ENCODE measurements at regions not wholly inside any gene's neighbourhood (a gene's known extent, or its start where the extent isn't known, plus 50 kb on each side); places are given as distances from the start of the nearest gene placed in this dataset.

- peaks cover under 1 to 7% (median 2%) of the 10 kb centered on the region in 3 donors for H3K4me1 ChIP-seq (ENCODE audit: control insufficient read depth in 3 of 3, insufficient read depth in 3 of 3, low read length in 3 of 3)
- H3K27ac ChIP-seq (ENCODE audit: low read depth, low read length) = no peak overlapping the region
- no peak overlapping the region for H3K9ac ChIP-seq (ENCODE audit: low read depth in 1 of 3, low read length in 3 of 3)
- H3K4me3 ChIP-seq (ENCODE audit: low read length in 3 of 3) = no peak overlapping the region
- no peaks in the 10 kb centered on the region for H3K27me3 ChIP-seq (ENCODE audit: control insufficient read depth in 3 of 3, insufficient read depth in 3 of 3, low read length in 3 of 3)
- H3K9me3 ChIP-seq (ENCODE audit: control insufficient read depth in 3 of 3, low read length in 3 of 3) = no peaks in the 10 kb centered on the region
- H3K36me3 ChIP-seq (ENCODE audit: control insufficient read depth in 3 of 3, insufficient read depth in 3 of 3, low read length in 3 of 3) = no peaks in the 10 kb centered on the region
Measured at GRCh38 chr3:56880720-56881575, 79.2 kb upstream of the ARHGEF3 start.

GRCh38 chr3:56879436-56880215, 77.9 kb upstream of the ARHGEF3 start:
- no peaks in the 10 kb centered on the region for H3K27me3 ChIP-seq (ENCODE audit: control insufficient read depth in 3 of 3, insufficient read depth in 3 of 3, low read length in 3 of 3)
- peaks cover 0 to 2% (median 0%) of the 10 kb centered on the region in 3 donors for H3K4me1 ChIP-seq (ENCODE audit: control insufficient read depth in 3 of 3, insufficient read depth in 3 of 3, low read length in 3 of 3)
- H3K27ac ChIP-seq (ENCODE audit: low read depth, low read length) = no peak overlapping the region
- H3K9ac ChIP-seq (ENCODE audit: low read depth in 1 of 3, low read length in 3 of 3) = no peak overlapping the region
- H3K9me3 ChIP-seq (ENCODE audit: control insufficient read depth in 3 of 3, low read length in 3 of 3) = no peaks in the 10 kb centered on the region
- no peak overlapping the region for H3K4me3 ChIP-seq (ENCODE audit: low read length in 3 of 3)
- H3K36me3 ChIP-seq (ENCODE audit: control insufficient read depth in 3 of 3, insufficient read depth in 3 of 3, low read length in 3 of 3) = no peaks in the 10 kb centered on the region

GRCh38 chr3:56878074-56878473, 76.3 kb upstream of the ARHGEF3 start:
- H3K36me3 ChIP-seq (ENCODE audit: control insufficient read depth in 3 of 3, insufficient read depth in 3 of 3, low read length in 3 of 3) = no peaks in the 10 kb centered on the region
- H3K27ac ChIP-seq (ENCODE audit: low read depth, low read length) = no peak overlapping the region
- peaks cover 0 to 2% (median 0%) of the 10 kb centered on the region in 3 donors for H3K4me1 ChIP-seq (ENCODE audit: control insufficient read depth in 3 of 3, insufficient read depth in 3 of 3, low read length in 3 of 3)
- no peak overlapping the region for H3K4me3 ChIP-seq (ENCODE audit: low read length in 3 of 3)
- H3K9me3 ChIP-seq (ENCODE audit: control insufficient read depth in 3 of 3, low read length in 3 of 3) = no peaks in the 10 kb centered on the region
- H3K9ac ChIP-seq (ENCODE audit: low read depth in 1 of 3, low read length in 3 of 3) = no peak overlapping the region
- H3K27me3 ChIP-seq (ENCODE audit: control insufficient read depth in 3 of 3, insufficient read depth in 3 of 3, low read length in 3 of 3) = no peaks in the 10 kb centered on the region

DNA sequence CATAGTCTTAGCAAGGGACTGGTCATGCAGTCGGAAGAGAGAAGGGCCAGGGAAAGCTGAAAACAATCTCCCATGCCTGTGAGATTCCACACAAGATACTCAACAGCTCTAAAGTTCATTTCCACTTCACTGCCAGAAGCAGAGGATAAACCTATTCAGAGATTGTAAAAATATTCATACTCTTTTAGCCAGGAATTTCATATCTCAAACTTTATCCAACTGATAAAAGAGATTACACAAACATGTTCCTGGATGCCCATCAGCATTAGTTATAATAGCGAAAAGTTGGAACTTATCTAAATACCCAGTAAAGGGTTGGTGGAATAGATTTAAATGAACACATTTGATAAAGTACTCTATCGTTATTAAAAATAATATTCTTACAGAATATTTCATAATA, 75.2 kb upstream of the ARHGEF3 start:
- no peaks in the 10 kb centered on the region for H3K36me3 ChIP-seq (ENCODE audit: control insufficient read depth in 3 of 3, insufficient read depth in 3 of 3, low read length in 3 of 3)
- no peak overlapping the region for H3K4me3 ChIP-seq (ENCODE audit: low read length in 3 of 3)
- no peak overlapping the region for H3K9ac ChIP-seq (ENCODE audit: low read depth in 1 of 3, low read length in 3 of 3)
- H3K9me3 ChIP-seq (ENCODE audit: control insufficient read depth in 3 of 3, low read length in 3 of 3) = no peaks in the 10 kb centered on the region
- H3K27ac ChIP-seq (ENCODE audit: low read depth, low read length) = no peak overlapping the region
- H3K27me3 ChIP-seq (ENCODE audit: control insufficient read depth in 3 of 3, insufficient read depth in 3 of 3, low read length in 3 of 3) = no peaks in the 10 kb centered on the region
- peaks cover 0 to 2% (median 0%) of the 10 kb centered on the region in 3 donors for H3K4me1 ChIP-seq (ENCODE audit: control insufficient read depth in 3 of 3, insufficient read depth in 3 of 3, low read length in 3 of 3)

- H3K27me3 ChIP-seq (ENCODE audit: control insufficient read depth in 3 of 3, insufficient read depth in 3 of 3, low read length in 3 of 3) = no peaks in the 10 kb centered on the region
- no peak overlapping the region for H3K27ac ChIP-seq (ENCODE audit: low read depth, low read length)
- peaks cover 0 to 2% (median 0%) of the 10 kb centered on the region in 3 donors for H3K4me1 ChIP-seq (ENCODE audit: control insufficient read depth in 3 of 3, insufficient read depth in 3 of 3, low read length in 3 of 3)
- H3K9me3 ChIP-seq (ENCODE audit: control insufficient read depth in 3 of 3, low read length in 3 of 3) = no peaks in the 10 kb centered on the region
- no peaks in the 10 kb centered on the region for H3K36me3 ChIP-seq (ENCODE audit: control insufficient read depth in 3 of 3, insufficient read depth in 3 of 3, low read length in 3 of 3)
- H3K4me3 ChIP-seq (ENCODE audit: low read length in 3 of 3) = no peak overlapping the region
- H3K9ac ChIP-seq (ENCODE audit: low read depth in 1 of 3, low read length in 3 of 3) = no peak overlapping the region
Measured at GRCh38 chr3:56874269-56874668, 72.5 kb upstream of the ARHGEF3 start.

DNA sequence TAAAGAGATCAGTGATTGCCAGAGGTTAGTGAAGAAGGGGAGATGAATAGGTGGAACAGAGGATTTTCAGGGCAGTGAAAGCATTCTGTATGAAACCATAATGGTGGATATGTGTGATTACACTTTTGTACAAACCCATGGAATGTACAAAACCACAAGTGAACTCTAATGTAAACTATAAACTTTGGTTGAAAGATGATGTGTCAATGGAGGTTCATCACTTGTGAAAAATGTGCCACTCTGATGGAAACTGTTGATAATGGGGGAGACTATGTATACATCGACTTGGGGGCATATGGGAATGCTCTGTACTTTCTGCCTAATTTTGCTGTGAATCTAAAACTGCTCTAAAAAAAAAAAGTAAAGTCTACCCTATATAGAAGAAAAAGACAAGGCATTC, 68.7 kb upstream of the ARHGEF3 start:
- no peak overlapping the region for H3K27ac ChIP-seq (ENCODE audit: low read depth, low read length)
- H3K27me3 ChIP-seq (ENCODE audit: control insufficient read depth in 3 of 3, insufficient read depth in 3 of 3, low read length in 3 of 3) = no peaks in the 10 kb centered on the region
- no peaks in the 10 kb centered on the region for H3K9me3 ChIP-seq (ENCODE audit: control insufficient read depth in 3 of 3, low read length in 3 of 3)
- H3K4me3 ChIP-seq (ENCODE audit: low read length in 3 of 3) = no peak overlapping the region
- no peaks in the 10 kb centered on the region for H3K36me3 ChIP-seq (ENCODE audit: control insufficient read depth in 3 of 3, insufficient read depth in 3 of 3, low read length in 3 of 3)
- H3K4me1 ChIP-seq (ENCODE audit: control insufficient read depth in 3 of 3, insufficient read depth in 3 of 3, low read length in 3 of 3) = no peaks in the 10 kb centered on the region
- H3K9ac ChIP-seq (ENCODE audit: low read depth in 1 of 3, low read length in 3 of 3) = no peak overlapping the region

- Histone ChIP-seq H3K4me3 (ENCODE audit: low read length in 3 of 3) (no peak overlapping the region), H3K27me3 (ENCODE audit: control insufficient read depth in 3 of 3, insufficient read depth in 3 of 3, low read length in 3 of 3) (no peaks in the 10 kb centered on the region), H3K36me3 (ENCODE audit: control insufficient read depth in 3 of 3, insufficient read depth in 3 of 3, low read length in 3 of 3) (no peaks in the 10 kb centered on the region), H3K9me3 (ENCODE audit: control insufficient read depth in 3 of 3, low read length in 3 of 3) (no peaks in the 10 kb centered on the region), H3K4me1 (ENCODE audit: control insufficient read depth in 3 of 3, insufficient read depth in 3 of 3, low read length in 3 of 3) (no peaks in the 10 kb centered on the region), H3K27ac (ENCODE audit: low read depth, low read length) (no peak overlapping the region), H3K9ac (ENCODE audit: low read depth in 1 of 3, low read length in 3 of 3) (no peak overlapping the region)
Measured at GRCh38 chr3:56869157-56869889, 67.6 kb upstream of the ARHGEF3 start.

- no peaks in the 10 kb centered on the region for H3K9me3 ChIP-seq (ENCODE audit: control insufficient read depth in 3 of 3, low read length in 3 of 3)
- H3K36me3 ChIP-seq (ENCODE audit: control insufficient read depth in 3 of 3, insufficient read depth in 3 of 3, low read length in 3 of 3) = no peaks in the 10 kb centered on the region
- H3K9ac ChIP-seq (ENCODE audit: low read depth in 1 of 3, low read length in 3 of 3) = no peak overlapping the region
- H3K4me1 ChIP-seq (ENCODE audit: control insufficient read depth in 3 of 3, insufficient read depth in 3 of 3, low read length in 3 of 3) = no peaks in the 10 kb centered on the region
- H3K4me3 ChIP-seq (ENCODE audit: low read length in 3 of 3) = no peak overlapping the region
- H3K27ac ChIP-seq (ENCODE audit: low read depth, low read length) = no peak overlapping the region
- no peaks in the 10 kb centered on the region for H3K27me3 ChIP-seq (ENCODE audit: control insufficient read depth in 3 of 3, insufficient read depth in 3 of 3, low read length in 3 of 3)
Measured at GRCh38 chr3:56868706-56869105, 67.0 kb upstream of the ARHGEF3 start.

GRCh38 chr3:56867671-56868070, 65.9 kb upstream of the ARHGEF3 start:
- Histone ChIP-seq H3K36me3 (ENCODE audit: control insufficient read depth in 3 of 3, insufficient read depth in 3 of 3, low read length in 3 of 3) (no peaks in the 10 kb centered on the region), H3K27ac (ENCODE audit: low read depth, low read length) (no peak overlapping the region), H3K4me1 (ENCODE audit: control insufficient read depth in 3 of 3, insufficient read depth in 3 of 3, low read length in 3 of 3) (no peaks in the 10 kb centered on the region), H3K4me3 (ENCODE audit: low read length in 3 of 3) (no peak overlapping the region), H3K27me3 (ENCODE audit: control insufficient read depth in 3 of 3, insufficient read depth in 3 of 3, low read length in 3 of 3) (no peaks in the 10 kb centered on the region), H3K9me3 (ENCODE audit: control insufficient read depth in 3 of 3, low read length in 3 of 3) (no peaks in the 10 kb centered on the region), H3K9ac (ENCODE audit: low read depth in 1 of 3, low read length in 3 of 3) (no peak overlapping the region)

All from skeletal muscle tissue (tissue), 3 donors.